Upper lobe of left lung (tissue), 6 donors: ENCODE measurements at regions not wholly inside any gene's neighbourhood (a gene's known extent, or its start where the extent isn't known, plus 50 kb on each side); places are given as distances from the start of the nearest gene placed in this dataset.

Source experiments
- ATAC-seq, 2 donors: fragments of 200-7000 bp; cut with Tn5 transposase; one replicate each; pipeline ENCODE4 v1.9.1; 2022; ENCODE audit warnings: mild to moderate bottlenecking in 2 of 2, moderate library complexity in 2 of 2; ENCODE audit not compliant: low FRiP score in 2 of 2
- DNase-seq, 2 donors: peaks; one replicate each; pipeline ENCODE4 v3.0.0-alpha.2; 2019 to 2020
- H3K27ac ChIP-seq, 4 donors: fragments of 200-600 bp; sonication (generic); one replicate each; pipeline ENCODE4 v1.5.1; 2016 to 2019
- H3K27me3 ChIP-seq, 4 donors: fragments of 200-600 bp; sonication (generic); one replicate each; pipeline ENCODE4 v1.5.1; 2017 to 2019
- H3K36me3 ChIP-seq, 4 donors: fragments of 200-600 bp; sonication (generic); one replicate each; pipeline ENCODE4 v1.5.1; 2016 to 2019
- H3K4me1 ChIP-seq, 4 donors: fragments of 200-600 bp; sonication (generic); one replicate each; pipeline ENCODE4 v1.5.1; 2018 to 2019
- H3K4me3 ChIP-seq, 4 donors: fragments of 200-600 bp; sonication (generic); one replicate each; pipeline ENCODE4 v1.5.1; 2017 to 2019; ENCODE audit warnings: mild to moderate bottlenecking in 2 of 4, moderate library complexity in 1 of 4
- H3K9me3 ChIP-seq, 4 donors: fragments of 200-600 bp; sonication (generic); one replicate each; pipeline ENCODE4 v1.5.1; 2018 to 2019
- EP300 ChIP-seq, 4 donors: sonication (generic); formaldehyde crosslinking; IDR thresholded peaks; one replicate each; pipeline ENCODE4 v1.5.1; 2017; ENCODE audit warnings: antibody characterized with exemption in 4 of 4, control low read depth in 2 of 4
- POLR2A ChIP-seq, 4 donors: fragments of 450-650 bp; IDR thresholded peaks; one replicate each; pipeline ENCODE4 v1.5.1; 2016 to 2017; ENCODE audit warnings: antibody characterized with exemption in 4 of 4, mild to moderate bottlenecking in 2 of 4
- POLR2AphosphoS5 ChIP-seq, 2 donors: sonication (generic); formaldehyde crosslinking; IDR thresholded peaks; one replicate each; pipeline ENCODE4 v1.5.1; 2017; ENCODE audit warnings: antibody characterized with exemption in 2 of 2
- WGBS, 2 donors: methylation state at CpG; one replicate each; pipeline ENCODE4 v1.1.5; 2017 to 2018; 5-methylcytosine and 5-hydroxymethylcytosine counted together
- TF ChIP-seq, protein P1 (sequence below), 6 experiments: fragments of 450-650 bp in 4 of 6; fragments of 200-600 bp in 2 of 6; sonication (generic) in 2 of 6; IDR thresholded peaks; one replicate each; pipeline ENCODE4 v1.5.1; 2016 to 2019; ENCODE audit warnings: antibody characterized with exemption in 6 of 6
- donor health status: DM: no; HTN: no; CAD: no; lungs with moderate emphysema.
- donor health status: DM: no; HTN: yes; CAD: no; lungs with severe emphysema.

DNA sequence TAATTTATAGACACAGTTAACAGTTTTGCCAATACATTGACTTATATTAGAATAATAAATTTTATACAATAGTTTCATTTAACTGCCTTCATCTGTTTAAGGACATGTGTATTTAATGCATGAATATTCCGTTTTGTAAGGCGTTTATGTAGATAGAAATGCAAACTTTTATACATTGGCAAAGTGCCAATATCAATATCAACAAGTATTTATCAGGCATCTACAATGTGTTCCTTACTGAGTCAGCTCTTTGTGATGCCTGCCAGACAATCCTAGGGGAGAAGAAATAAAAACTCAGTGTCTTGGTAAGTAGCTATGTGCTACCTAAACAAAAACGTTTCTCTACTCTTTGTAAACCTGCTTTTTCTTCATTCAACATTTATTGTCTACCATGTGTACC lies 1142.2 kb downstream of the C4orf33 start:
- DNase-seq (no peak), ATAC-seq (no peak)
- H3K36me3 ChIP-seq: no peaks in the 10 kb centered on the region
- H3K9me3 ChIP-seq: no peaks in the 10 kb centered on the region
- H3K27me3 ChIP-seq: no peaks in the 10 kb centered on the region
- H3K27ac ChIP-seq: no peak overlapping the region
- no peak overlapping the region for H3K4me3 ChIP-seq
- H3K4me1 ChIP-seq: no peaks in the 10 kb centered on the region
- TF ChIP-seq, protein P1, sequence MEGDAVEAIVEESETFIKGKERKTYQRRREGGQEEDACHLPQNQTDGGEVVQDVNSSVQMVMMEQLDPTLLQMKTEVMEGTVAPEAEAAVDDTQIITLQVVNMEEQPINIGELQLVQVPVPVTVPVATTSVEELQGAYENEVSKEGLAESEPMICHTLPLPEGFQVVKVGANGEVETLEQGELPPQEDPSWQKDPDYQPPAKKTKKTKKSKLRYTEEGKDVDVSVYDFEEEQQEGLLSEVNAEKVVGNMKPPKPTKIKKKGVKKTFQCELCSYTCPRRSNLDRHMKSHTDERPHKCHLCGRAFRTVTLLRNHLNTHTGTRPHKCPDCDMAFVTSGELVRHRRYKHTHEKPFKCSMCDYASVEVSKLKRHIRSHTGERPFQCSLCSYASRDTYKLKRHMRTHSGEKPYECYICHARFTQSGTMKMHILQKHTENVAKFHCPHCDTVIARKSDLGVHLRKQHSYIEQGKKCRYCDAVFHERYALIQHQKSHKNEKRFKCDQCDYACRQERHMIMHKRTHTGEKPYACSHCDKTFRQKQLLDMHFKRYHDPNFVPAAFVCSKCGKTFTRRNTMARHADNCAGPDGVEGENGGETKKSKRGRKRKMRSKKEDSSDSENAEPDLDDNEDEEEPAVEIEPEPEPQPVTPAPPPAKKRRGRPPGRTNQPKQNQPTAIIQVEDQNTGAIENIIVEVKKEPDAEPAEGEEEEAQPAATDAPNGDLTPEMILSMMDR (IDR thresholded peaks at IDR 0.05): no peak
- TF ChIP-seq POLR2AphosphoS5 (IDR thresholded peaks at IDR 0.05): no peak
- no peak for TF ChIP-seq POLR2A (IDR thresholded peaks at IDR 0.05)
- TF ChIP-seq EP300 (IDR thresholded peaks at IDR 0.05): no peak
- WGBS, 2 donors: 51 to 56% methylated on average over 3 of the region's 3 CpGs

DNA sequence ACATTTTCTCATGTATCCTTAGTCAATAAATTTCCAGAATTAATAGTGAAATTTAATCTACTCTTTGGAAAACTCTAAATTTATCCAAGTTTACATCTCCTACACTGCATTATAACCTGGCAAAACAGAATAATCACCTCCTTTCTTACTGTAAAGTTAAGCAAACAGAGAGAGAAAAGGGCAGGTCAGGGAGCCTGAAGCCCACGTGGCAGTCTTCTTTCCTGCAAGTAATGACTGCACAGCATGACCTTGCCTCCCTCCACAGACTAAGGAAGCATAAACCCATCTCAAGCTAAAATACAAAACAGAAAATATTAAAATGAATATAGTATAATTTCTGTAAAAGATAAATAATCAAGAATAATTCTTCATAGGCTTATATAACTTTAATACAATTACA lies 1153.0 kb downstream of the C4orf33 start:
- TF ChIP-seq, protein P1 (IDR thresholded peaks at IDR 0.05): no peak
- TF ChIP-seq EP300 (IDR thresholded peaks at IDR 0.05) (no peak), POLR2A (IDR thresholded peaks at IDR 0.05) (no peak), POLR2AphosphoS5 (IDR thresholded peaks at IDR 0.05) (no peak)

DNA sequence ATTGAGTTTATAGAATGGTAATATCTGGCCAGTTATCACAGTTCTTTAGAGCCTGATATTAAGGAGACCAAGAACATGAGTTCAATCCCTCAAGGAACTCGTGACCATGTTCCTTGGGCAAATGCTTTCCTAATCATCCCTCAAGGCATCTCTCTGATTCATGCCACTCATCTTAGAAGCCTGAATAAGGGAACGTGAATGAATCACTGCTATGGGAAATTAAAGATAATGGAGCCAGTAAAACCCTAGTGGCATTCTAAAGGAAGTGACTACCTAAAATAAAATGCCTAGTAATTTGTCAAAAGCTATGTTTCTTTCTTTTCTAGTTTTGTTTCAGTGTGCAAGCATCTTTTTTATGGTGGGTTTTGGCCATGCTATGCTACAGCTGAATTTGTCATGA lies 1161.3 kb downstream of the C4orf33 start:
- H3K9me3 ChIP-seq: peaks cover 0 to 2% (median 0%) of the 10 kb centered on the region in 4 donors
- WGBS, 2 donors: 55 to 74% methylated on average over 2 of the region's 2 CpGs
- TF ChIP-seq, protein P1 (IDR thresholded peaks at IDR 0.05): no peak
- TF ChIP-seq EP300 (IDR thresholded peaks at IDR 0.05) (no peak), POLR2A (IDR thresholded peaks at IDR 0.05) (no peak), POLR2AphosphoS5 (IDR thresholded peaks at IDR 0.05) (no peak)

More for the DNA sequence above, 1153.0 kb downstream of the C4orf33 start:
- no peaks in the 10 kb centered on the region for H3K27me3 ChIP-seq
- ATAC-seq (no peak), DNase-seq (no peak)
- no peaks in the 10 kb centered on the region for H3K4me1 ChIP-seq
- H3K27ac ChIP-seq: no peak overlapping the region
- 18 to 52% methylated on average over 1 of the region's 1 CpG for WGBS, 2 donors
- H3K4me3 ChIP-seq: no peak overlapping the region
- H3K9me3 ChIP-seq: peaks cover 0 to 2% (median 0%) of the 10 kb centered on the region in 4 donors
- no peaks in the 10 kb centered on the region for H3K36me3 ChIP-seq

DNA sequence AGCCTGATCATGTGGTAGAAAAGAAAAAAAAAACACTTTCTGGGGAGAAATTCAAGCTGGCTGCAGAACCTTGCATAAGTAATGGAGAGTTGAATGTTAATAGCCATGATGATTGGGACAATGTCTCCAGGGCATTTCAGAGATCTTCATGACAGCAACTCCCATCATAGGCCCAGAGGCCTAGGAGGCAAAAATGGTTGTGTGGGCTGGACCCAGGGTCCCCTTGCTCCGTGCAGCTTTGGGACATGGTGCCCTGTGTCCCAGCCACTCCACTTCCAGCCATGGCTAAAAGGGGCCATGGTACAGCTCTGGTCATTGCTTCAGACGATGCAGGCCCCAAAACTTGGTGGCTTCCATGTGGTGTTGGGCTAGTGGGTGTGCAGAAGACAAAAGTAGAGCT lies 1170.9 kb downstream of the C4orf33 start:
- Histone ChIP-seq H3K27ac (no peak overlapping the region), H3K36me3 (no peaks in the 10 kb centered on the region), H3K9me3 (peaks cover 0 to 11% (median 2%) of the 10 kb centered on the region in 4 donors), H3K27me3 (no peaks in the 10 kb centered on the region), H3K4me3 (no peak overlapping the region), H3K4me1 (no peaks in the 10 kb centered on the region)
- DNase-seq (no peak), ATAC-seq (peak in 1 of 2 donors; percentile 49)
- 56 to 80% methylated on average over 2 of the region's 2 CpGs for WGBS, 2 donors
- TF ChIP-seq POLR2AphosphoS5 (IDR thresholded peaks at IDR 0.05) (no peak), EP300 (IDR thresholded peaks at IDR 0.05) (no peak), POLR2A (IDR thresholded peaks at IDR 0.05) (no peak)
- TF ChIP-seq, protein P1 (IDR thresholded peaks at IDR 0.05): no peak

More for the DNA sequence above, 1161.3 kb downstream of the C4orf33 start:
- ATAC-seq (no peak), DNase-seq (no peak)
- Histone ChIP-seq H3K27me3 (no peaks in the 10 kb centered on the region), H3K27ac (no peak overlapping the region), H3K4me3 (no peak overlapping the region), H3K36me3 (no peaks in the 10 kb centered on the region), H3K4me1 (no peaks in the 10 kb centered on the region)

DNA sequence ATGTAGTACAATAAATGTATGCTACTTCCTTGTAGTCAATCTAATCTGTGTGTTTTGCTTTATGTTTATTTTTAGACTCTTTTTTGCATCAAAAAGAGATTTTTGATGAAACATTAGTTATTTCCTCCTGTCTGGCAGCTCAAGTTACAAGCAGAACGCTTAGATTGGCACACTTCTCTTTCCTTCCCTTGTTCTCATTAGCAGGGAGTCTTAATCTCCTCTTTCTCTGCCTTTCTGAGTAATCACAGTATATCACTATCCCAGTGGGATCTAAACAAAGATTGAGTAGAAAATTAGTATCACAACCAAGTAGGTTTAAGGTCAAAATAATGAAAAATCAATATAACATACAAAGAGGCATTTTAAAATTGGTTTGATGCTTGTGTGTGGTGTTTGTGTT lies 1192.6 kb downstream of the C4orf33 start:
- 21 to 24% methylated on average over 1 of the region's 1 CpG for WGBS, 2 donors
- no peak for DNase-seq
- Histone ChIP-seq H3K36me3 (no peaks in the 10 kb centered on the region), H3K9me3 (no peaks in the 10 kb centered on the region), H3K4me1 (no peaks in the 10 kb centered on the region), H3K4me3 (no peak overlapping the region), H3K27me3 (no peaks in the 10 kb centered on the region), H3K27ac (no peak overlapping the region)
- TF ChIP-seq POLR2A (IDR thresholded peaks at IDR 0.05) (no peak), EP300 (IDR thresholded peaks at IDR 0.05) (no peak), POLR2AphosphoS5 (IDR thresholded peaks at IDR 0.05) (no peak)
- TF ChIP-seq, protein P1 (IDR thresholded peaks at IDR 0.05): no peak
- no peak for ATAC-seq
